ENCODE measurements at regions not wholly inside any gene's neighbourhood (a gene's known extent, or its start where the extent isn't known, plus 50 kb on each side); places are given as distances from the start of the nearest gene placed in this dataset.

GRCh38 chr10:129194181-129194870 is 272.7 kb upstream of the MGMT start:
- Histone ChIP-seq H3K4me3 (no peak overlapping the region), H3K27ac (no peak overlapping the region), H3K36me3 (no peaks in the 10 kb centered on the region), H3K9me3 (no peaks in the 10 kb centered on the region), H3K27me3 (no peaks in the 10 kb centered on the region), H3K4me1 (no peaks in the 10 kb centered on the region)
- intact Hi-C loops (cut with DNase I; ENCODE audit: low total_unique reads): no loop called here
- DNase-seq: no peak
- TF ChIP-seq POLR2A (IDR thresholded peaks at IDR 0.05) (no peak), CTCF (IDR thresholded peaks at IDR 0.05) (no peak)

GRCh38 chr10:129199826-129200225 is 267.2 kb upstream of the MGMT start:
- no peak for DNase-seq
- Histone ChIP-seq H3K27me3 (no peaks in the 10 kb centered on the region), H3K9me3 (no peaks in the 10 kb centered on the region), H3K36me3 (no peaks in the 10 kb centered on the region), H3K4me1 (no peaks in the 10 kb centered on the region), H3K27ac (no peak overlapping the region), H3K4me3 (no peak overlapping the region)
- TF ChIP-seq POLR2A (IDR thresholded peaks at IDR 0.05) (no peak), CTCF (IDR thresholded peaks at IDR 0.05) (no peak)
- intact Hi-C loops (cut with DNase I; ENCODE audit: low total_unique reads): no loop called here

- Histone ChIP-seq H3K27me3 (no peaks in the 10 kb centered on the region), H3K27ac (no peak overlapping the region), H3K4me3 (no peak overlapping the region), H3K9me3 (no peaks in the 10 kb centered on the region), H3K4me1 (no peaks in the 10 kb centered on the region), H3K36me3 (no peaks in the 10 kb centered on the region)
- no peak for DNase-seq
- no peak for TF ChIP-seq CTCF (IDR thresholded peaks at IDR 0.05)
- TF ChIP-seq POLR2A (IDR thresholded peaks at IDR 0.05): no peak
- intact Hi-C loops (cut with DNase I; ENCODE audit: low total_unique reads): no loop called here
Measured at GRCh38 chr10:129203819-129204218, 263.2 kb upstream of the MGMT start.

GRCh38 chr10:129207297-129207696 is 259.7 kb upstream of the MGMT start:
- TF ChIP-seq POLR2A (IDR thresholded peaks at IDR 0.05): no peak
- TF ChIP-seq CTCF (IDR thresholded peaks at IDR 0.05): no peak
- H3K4me1 ChIP-seq: no peaks in the 10 kb centered on the region
- no peaks in the 10 kb centered on the region for H3K27me3 ChIP-seq
- intact Hi-C loops (cut with DNase I; ENCODE audit: low total_unique reads): no loop called here
- H3K4me3 ChIP-seq: no peak overlapping the region
- H3K36me3 ChIP-seq: no peaks in the 10 kb centered on the region
- no peaks in the 10 kb centered on the region for H3K9me3 ChIP-seq
- H3K27ac ChIP-seq: no peak overlapping the region
- DNase-seq: no peak

GRCh38 chr10:129210876-129211275 is 256.2 kb upstream of the MGMT start:
- Histone ChIP-seq H3K27me3 (no peaks in the 10 kb centered on the region), H3K36me3 (no peaks in the 10 kb centered on the region), H3K4me3 (no peak overlapping the region), H3K27ac (no peak overlapping the region), H3K9me3 (no peaks in the 10 kb centered on the region), H3K4me1 (no peaks in the 10 kb centered on the region)
- no peak for DNase-seq
- intact Hi-C loops (cut with DNase I; ENCODE audit: low total_unique reads): no loop called here
- no peak for TF ChIP-seq POLR2A (IDR thresholded peaks at IDR 0.05)
- TF ChIP-seq CTCF (IDR thresholded peaks at IDR 0.05): no peak

All from uterus (tissue), 3 donors.